ENCODE measurements at regions not wholly inside any gene's neighbourhood (a gene's known extent, or its start where the extent isn't known, plus 50 kb on each side); places are given as distances from the start of the nearest gene placed in this dataset.

DNA sequence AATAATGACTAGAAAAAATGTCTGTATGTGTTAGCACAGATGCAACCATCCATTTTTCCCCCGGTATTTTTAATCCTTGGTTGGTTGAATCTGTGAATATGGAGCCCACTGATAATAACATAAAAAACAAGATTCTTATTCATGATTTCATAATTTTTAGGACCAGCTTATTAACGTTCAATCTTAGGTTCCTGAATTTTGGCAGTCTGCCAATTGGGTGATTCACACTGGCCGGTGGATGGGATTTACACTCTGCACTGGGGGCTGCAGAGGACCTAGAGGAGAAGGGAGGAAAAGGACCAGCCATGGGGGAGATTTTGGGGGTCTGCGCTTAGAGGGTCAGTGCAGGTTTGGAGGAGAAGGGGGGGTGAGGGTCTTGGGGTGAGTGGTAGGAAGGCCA, 327.9 kb downstream of the ACTR3B start:
- no peak overlapping the region for H3K4me3 ChIP-seq (ENCODE audit: low read depth, low read length)
- no peak for DNase-seq (ENCODE audit: low read depth)
- TF ChIP-seq, protein P1, sequence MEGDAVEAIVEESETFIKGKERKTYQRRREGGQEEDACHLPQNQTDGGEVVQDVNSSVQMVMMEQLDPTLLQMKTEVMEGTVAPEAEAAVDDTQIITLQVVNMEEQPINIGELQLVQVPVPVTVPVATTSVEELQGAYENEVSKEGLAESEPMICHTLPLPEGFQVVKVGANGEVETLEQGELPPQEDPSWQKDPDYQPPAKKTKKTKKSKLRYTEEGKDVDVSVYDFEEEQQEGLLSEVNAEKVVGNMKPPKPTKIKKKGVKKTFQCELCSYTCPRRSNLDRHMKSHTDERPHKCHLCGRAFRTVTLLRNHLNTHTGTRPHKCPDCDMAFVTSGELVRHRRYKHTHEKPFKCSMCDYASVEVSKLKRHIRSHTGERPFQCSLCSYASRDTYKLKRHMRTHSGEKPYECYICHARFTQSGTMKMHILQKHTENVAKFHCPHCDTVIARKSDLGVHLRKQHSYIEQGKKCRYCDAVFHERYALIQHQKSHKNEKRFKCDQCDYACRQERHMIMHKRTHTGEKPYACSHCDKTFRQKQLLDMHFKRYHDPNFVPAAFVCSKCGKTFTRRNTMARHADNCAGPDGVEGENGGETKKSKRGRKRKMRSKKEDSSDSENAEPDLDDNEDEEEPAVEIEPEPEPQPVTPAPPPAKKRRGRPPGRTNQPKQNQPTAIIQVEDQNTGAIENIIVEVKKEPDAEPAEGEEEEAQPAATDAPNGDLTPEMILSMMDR (IDR thresholded peaks at IDR 0.05; ENCODE audit: insufficient read depth, low read depth, low read length, missing control alignments), result no peak

- H3K4me3 ChIP-seq (ENCODE audit: low read depth, low read length), result no peak overlapping the region
- no peak for DNase-seq (ENCODE audit: low read depth)
- TF ChIP-seq, protein P1 (IDR thresholded peaks at IDR 0.05; ENCODE audit: insufficient read depth, low read depth, low read length, missing control alignments), result no peak
These were observed 329.0 kb downstream of the ACTR3B start for GRCh38 chr7:153088601-153089000.

- no peak overlapping the region for H3K4me3 ChIP-seq (ENCODE audit: low read depth, low read length)
- TF ChIP-seq, protein P1 (IDR thresholded peaks at IDR 0.05; ENCODE audit: insufficient read depth, low read depth, low read length, missing control alignments), result no peak
These were observed 330.7 kb downstream of the ACTR3B start for GRCh38 chr7:153090209-153090608.

DNA sequence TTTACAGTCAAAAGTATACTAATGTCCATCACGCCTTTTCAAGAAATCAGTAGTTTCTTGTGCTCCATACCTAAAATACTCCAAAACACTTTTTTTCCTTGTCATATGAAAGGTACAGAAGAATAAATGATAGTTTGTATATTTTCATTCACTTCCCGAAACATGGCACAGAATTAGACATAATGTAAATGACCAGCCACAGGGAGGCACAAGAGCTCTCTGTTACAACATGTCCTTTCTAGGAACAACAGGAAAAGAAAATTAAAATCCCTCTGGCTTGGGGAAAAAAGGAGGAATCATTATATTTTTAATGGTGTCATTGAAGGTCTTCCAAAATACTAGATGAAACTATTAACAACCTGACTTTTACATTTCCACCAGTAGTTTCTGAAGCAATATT, 331.2 kb downstream of the ACTR3B start:
- H3K4me3 ChIP-seq (ENCODE audit: low read depth, low read length), result no peak overlapping the region
- DNase-seq (ENCODE audit: low read depth), result no peak
- TF ChIP-seq, protein P1 (IDR thresholded peaks at IDR 0.05; ENCODE audit: insufficient read depth, low read depth, low read length, missing control alignments), result no peak

More at GRCh38 chr7:153090209-153090608, 330.7 kb downstream of the ACTR3B start:
- no peak for DNase-seq (ENCODE audit: low read depth)

DNA sequence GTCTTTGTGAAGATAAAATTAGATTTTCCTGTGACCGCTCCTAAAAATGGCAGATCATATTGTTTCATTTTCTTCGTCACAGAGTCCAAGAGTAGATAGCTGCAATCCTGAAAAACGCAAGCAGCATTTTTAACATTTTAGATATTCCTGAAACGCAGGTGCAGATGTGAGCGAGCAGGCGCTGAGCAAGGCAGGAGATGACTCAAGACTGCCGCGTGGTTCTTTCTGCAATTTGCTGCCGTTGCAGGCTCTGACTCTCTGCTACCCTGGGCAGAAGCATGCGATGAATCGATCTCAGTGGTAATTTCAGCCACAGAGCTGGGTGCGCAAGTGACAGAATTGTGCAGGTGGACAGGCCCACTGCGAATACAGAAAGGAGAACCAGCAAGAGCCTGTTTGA, 331.9 kb downstream of the ACTR3B start:
- no peak for DNase-seq (ENCODE audit: low read depth)
- TF ChIP-seq, protein P1 (IDR thresholded peaks at IDR 0.05; ENCODE audit: insufficient read depth, low read depth, low read length, missing control alignments), result no peak
- no peak overlapping the region for H3K4me3 ChIP-seq (ENCODE audit: low read depth, low read length)

DNA sequence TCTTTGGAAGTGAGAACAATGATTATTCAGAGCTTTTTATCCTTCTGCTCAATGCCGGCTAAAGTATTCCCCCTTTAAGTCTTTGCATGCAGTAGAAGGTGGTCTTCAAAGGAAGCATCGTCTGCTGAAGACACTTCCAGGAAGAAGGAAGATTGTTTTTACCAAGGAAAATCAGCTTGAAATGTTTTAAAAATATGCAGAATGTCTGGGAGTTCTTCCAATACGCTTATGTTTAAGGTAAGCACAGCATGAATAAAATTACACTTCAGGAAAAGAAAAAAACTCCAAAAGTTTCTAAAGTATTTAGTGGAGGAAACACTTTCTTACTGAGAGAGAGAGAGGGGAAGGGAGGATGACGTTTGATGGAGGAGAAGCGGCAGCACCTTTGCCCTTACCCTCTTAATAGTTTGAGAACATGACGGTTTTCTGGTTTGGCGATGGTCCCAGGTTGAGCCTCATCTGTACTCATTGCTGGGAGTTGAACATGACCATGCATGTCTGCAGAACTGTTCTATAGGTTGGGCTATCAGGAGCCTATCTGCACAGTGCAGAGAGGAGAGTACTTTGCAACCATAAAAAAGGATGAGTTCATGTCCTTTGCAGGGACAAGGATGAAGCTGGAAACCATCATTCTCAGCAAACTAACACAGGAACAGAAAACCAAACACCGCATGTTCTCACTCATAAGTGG, 338.1 kb downstream of the ACTR3B start:
- DNase-seq (ENCODE audit: low read depth), result no peak
- TF ChIP-seq, protein P1 (IDR thresholded peaks at IDR 0.05; ENCODE audit: insufficient read depth, low read depth, low read length, missing control alignments), result no peak
- H3K4me3 ChIP-seq (ENCODE audit: low read depth, low read length), result no peak overlapping the region

DNA sequence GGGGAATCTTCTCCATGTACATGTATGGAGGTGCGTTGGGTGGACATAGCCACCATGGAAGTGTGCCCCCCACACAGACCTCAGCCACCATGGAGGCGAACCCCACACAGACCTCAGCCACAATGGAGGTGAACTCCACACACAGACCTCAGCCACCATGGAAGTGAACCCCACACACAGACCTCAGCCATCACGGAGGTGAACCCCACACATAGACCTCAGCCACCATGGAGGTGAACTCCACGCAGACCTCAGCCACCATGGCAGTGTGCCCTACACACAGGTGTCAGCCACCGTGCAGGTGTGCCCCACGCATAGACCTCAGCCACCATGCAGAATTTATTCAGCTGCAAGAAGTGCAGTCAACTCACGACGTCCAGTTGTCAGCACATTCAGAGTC, 339.7 kb downstream of the ACTR3B start:
- TF ChIP-seq, protein P1 (IDR thresholded peaks at IDR 0.05; ENCODE audit: insufficient read depth, low read depth, low read length, missing control alignments), result no peak
- no peak for DNase-seq (ENCODE audit: low read depth)
- H3K4me3 ChIP-seq (ENCODE audit: low read depth, low read length), result no peak overlapping the region

Data from GM12865 (cell line).